ENCODE measurements at regions not wholly inside any gene's neighbourhood (a gene's known extent, or its start where the extent isn't known, plus 50 kb on each side); places are given as distances from the start of the nearest gene placed in this dataset.

DNA sequence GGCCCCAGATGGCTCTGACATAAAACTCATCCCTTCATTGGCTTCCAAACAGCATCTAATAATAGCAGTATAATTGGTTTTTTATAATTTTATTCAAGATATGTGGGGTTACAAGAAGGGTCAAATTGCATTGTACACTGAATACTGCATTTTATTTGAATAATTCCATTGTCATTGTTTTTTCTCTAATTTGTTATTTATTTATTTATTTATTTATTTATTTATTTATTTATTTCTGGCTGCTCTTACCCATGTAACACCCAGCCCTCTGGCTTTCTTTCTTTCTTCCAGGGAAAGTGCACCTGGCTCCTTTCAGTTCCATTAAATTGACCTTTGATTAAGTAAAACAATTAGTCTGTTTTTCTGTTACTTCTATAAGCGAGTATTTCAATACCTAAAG, 210.1 kb downstream of the CDH9 start:
- DNase-seq (ENCODE audit: low spot score in 2 of 2) = no peak
- H3K4me3 Mint-ChIP-seq = no peak overlapping the region
- peaks cover 3% of the 10 kb centered on the region for H3K9me3 Mint-ChIP-seq
- H3K4me1 Mint-ChIP-seq = no peaks in the 10 kb centered on the region
- H3K36me3 Mint-ChIP-seq = no peaks in the 10 kb centered on the region
- ATAC-seq (ENCODE audit: low read depth) = no peak
- no peaks in the 10 kb centered on the region for H3K27me3 Mint-ChIP-seq
- H3K27ac Mint-ChIP-seq = no peak overlapping the region

- Mint-ChIP-seq H3K9me3 (peaks cover 7% of the 10 kb centered on the region), H3K27ac (no peak overlapping the region)
These were observed 225.2 kb downstream of the CDH9 start for GRCh38 chr5:26813235-26813634.

GRCh38 chr5:26812714-26813113, 225.7 kb downstream of the CDH9 start:
- DNase-seq (ENCODE audit: low spot score in 2 of 2) (no peak), ATAC-seq (ENCODE audit: low read depth) (no peak)
- Mint-ChIP-seq H3K27ac (no peak overlapping the region), H3K9me3 (peaks cover 7% of the 10 kb centered on the region), H3K36me3 (peaks cover 2% of the 10 kb centered on the region), H3K4me1 (no peaks in the 10 kb centered on the region), H3K4me3 (no peak overlapping the region), H3K27me3 (no peaks in the 10 kb centered on the region)

More at GRCh38 chr5:26813235-26813634, 225.2 kb downstream of the CDH9 start:
- Mint-ChIP-seq H3K4me3 (no peak overlapping the region), H3K36me3 (peaks cover 2% of the 10 kb centered on the region), H3K4me1 (no peaks in the 10 kb centered on the region), H3K27me3 (no peaks in the 10 kb centered on the region)
- DNase-seq (ENCODE audit: low spot score in 2 of 2) (no peak), ATAC-seq (ENCODE audit: low read depth) (no peak)

- no peak for ATAC-seq (ENCODE audit: low read depth)
- Mint-ChIP-seq H3K36me3 (no peaks in the 10 kb centered on the region), H3K4me1 (no peaks in the 10 kb centered on the region), H3K9me3 (peaks cover 4% of the 10 kb centered on the region), H3K27me3 (no peaks in the 10 kb centered on the region), H3K27ac (no peak overlapping the region), H3K4me3 (no peak overlapping the region)
- no peak for DNase-seq (ENCODE audit: low spot score in 2 of 2)
These were observed 230.9 kb downstream of the CDH9 start for GRCh38 chr5:26807231-26808199.

GRCh38 chr5:26805076-26805475, 233.3 kb downstream of the CDH9 start:
- Mint-ChIP-seq H3K4me3 (no peak overlapping the region), H3K4me1 (no peaks in the 10 kb centered on the region), H3K27me3 (no peaks in the 10 kb centered on the region), H3K9me3 (peaks cover 4% of the 10 kb centered on the region), H3K27ac (no peak overlapping the region), H3K36me3 (no peaks in the 10 kb centered on the region)
- no peak for ATAC-seq (ENCODE audit: low read depth)
- DNase-seq (ENCODE audit: low spot score in 2 of 2) = no peak

DNA sequence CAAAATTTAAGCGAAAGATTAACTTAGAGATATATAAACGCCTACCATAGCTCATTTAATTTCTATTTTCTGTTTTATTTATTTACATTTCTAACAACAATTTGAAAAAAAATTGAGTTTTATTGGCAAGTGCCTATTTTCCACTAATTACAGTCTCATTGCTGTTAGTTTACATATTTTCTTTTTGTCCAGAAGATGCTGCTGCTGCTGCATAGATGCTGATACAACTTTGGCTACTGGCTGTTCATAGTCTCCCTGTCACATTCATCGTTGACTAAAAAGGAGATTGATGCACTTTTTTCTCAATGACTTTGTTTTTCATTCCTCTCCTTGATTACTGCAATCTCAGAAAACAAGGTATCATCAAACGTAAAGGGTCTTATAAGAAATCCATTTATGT, 235.4 kb downstream of the CDH9 start:
- H3K27me3 Mint-ChIP-seq = no peaks in the 10 kb centered on the region
- DNase-seq (ENCODE audit: low spot score in 2 of 2) (no peak), ATAC-seq (ENCODE audit: low read depth) (no peak)
- peaks cover 6% of the 10 kb centered on the region for H3K9me3 Mint-ChIP-seq
- no peaks in the 10 kb centered on the region for H3K4me1 Mint-ChIP-seq
- H3K27ac Mint-ChIP-seq = no peak overlapping the region
- H3K36me3 Mint-ChIP-seq = no peaks in the 10 kb centered on the region
- no peak overlapping the region for H3K4me3 Mint-ChIP-seq

GRCh38 chr5:26791433-26791832, 247.0 kb downstream of the CDH9 start:
- Mint-ChIP-seq H3K4me1 (no peaks in the 10 kb centered on the region), H3K9me3 (peaks cover 8% of the 10 kb centered on the region), H3K36me3 (no peaks in the 10 kb centered on the region), H3K27ac (no peak overlapping the region), H3K4me3 (no peak overlapping the region), H3K27me3 (no peaks in the 10 kb centered on the region)
- DNase-seq (ENCODE audit: low spot score in 2 of 2) (no peak), ATAC-seq (ENCODE audit: low read depth) (no peak)

DNA sequence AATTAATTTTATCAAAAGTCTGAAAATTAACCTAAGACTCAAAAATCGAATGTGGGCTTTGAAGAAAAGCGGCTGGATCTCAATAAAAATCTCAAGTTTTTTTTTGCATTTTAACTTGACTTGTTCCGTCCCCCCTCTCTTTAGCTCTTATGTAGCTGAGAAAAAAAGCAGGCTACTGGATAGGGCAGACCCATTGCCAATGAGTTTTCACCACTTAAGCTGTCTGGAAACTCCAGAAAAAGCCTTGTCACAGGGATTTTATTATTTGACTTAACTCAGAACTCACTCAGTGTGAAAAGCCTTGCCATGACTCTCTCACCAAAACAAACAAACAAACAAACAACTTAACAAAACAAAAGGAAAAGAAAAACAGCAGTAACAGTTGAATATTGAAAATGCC, 247.4 kb downstream of the CDH9 start:
- H3K4me3 Mint-ChIP-seq = no peak overlapping the region
- no peak overlapping the region for H3K27ac Mint-ChIP-seq
- H3K9me3 Mint-ChIP-seq = peaks cover 8% of the 10 kb centered on the region
- H3K27me3 Mint-ChIP-seq = no peaks in the 10 kb centered on the region
- DNase-seq (ENCODE audit: low spot score in 2 of 2) = no peak
- no peak for ATAC-seq (ENCODE audit: low read depth)
- H3K36me3 Mint-ChIP-seq = no peaks in the 10 kb centered on the region
- no peaks in the 10 kb centered on the region for H3K4me1 Mint-ChIP-seq

- DNase-seq (ENCODE audit: low spot score in 2 of 2) (no peak), ATAC-seq (ENCODE audit: low read depth) (no peak)
- H3K4me3 Mint-ChIP-seq = no peak overlapping the region
- H3K9me3 Mint-ChIP-seq = peaks cover 6% of the 10 kb centered on the region
- no peaks in the 10 kb centered on the region for H3K27me3 Mint-ChIP-seq
- H3K4me1 Mint-ChIP-seq = no peaks in the 10 kb centered on the region
- no peak overlapping the region for H3K27ac Mint-ChIP-seq
- no peaks in the 10 kb centered on the region for H3K36me3 Mint-ChIP-seq
These were observed 275.2 kb downstream of the CDH9 start for GRCh38 chr5:26763215-26763614.

DNA sequence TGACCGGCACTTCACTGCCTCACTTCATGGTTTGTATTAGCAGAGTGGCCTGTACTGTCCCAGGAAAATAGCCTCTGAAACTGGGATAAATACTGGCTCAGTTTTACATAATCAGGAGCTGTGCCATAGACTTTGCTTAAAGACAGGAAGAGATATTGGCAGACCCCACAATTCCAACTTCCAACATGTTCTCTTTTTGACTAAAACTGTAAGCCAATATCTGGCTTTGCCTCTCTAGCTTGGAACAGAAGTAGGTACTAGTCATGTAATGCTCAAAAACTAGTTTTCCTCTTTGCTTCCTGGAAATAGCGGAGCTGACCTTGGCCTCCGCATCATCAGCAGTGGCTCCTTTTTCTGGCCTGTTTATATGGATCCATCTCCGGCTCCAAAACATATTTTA, 276.9 kb downstream of the CDH9 start:
- no peaks in the 10 kb centered on the region for H3K27me3 Mint-ChIP-seq
- DNase-seq (ENCODE audit: low spot score in 2 of 2) (no peak), ATAC-seq (ENCODE audit: low read depth) (no peak)
- H3K27ac Mint-ChIP-seq = no peak overlapping the region
- no peaks in the 10 kb centered on the region for H3K4me1 Mint-ChIP-seq
- H3K36me3 Mint-ChIP-seq = no peaks in the 10 kb centered on the region
- H3K9me3 Mint-ChIP-seq = peaks cover 6% of the 10 kb centered on the region
- no peak overlapping the region for H3K4me3 Mint-ChIP-seq

DNA sequence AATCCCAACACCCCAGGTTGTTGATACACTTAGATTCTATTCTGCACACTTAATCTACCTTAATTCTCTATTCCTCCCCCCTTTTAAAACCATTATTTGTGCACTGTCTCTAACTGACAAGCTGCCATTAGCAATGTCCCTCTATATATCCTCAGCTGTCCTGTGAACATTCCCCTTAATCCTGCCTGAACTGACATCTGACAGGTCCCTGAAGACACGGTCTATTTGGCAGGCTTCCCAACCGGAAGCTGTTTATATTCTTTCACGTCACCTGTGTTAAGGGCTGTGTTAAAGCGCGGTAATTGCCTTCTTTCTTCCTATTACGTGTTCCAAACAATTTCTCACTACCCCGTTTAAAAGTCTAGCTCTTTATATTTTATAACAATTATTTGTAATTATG, 277.3 kb downstream of the CDH9 start:
- Mint-ChIP-seq H3K36me3 (no peaks in the 10 kb centered on the region), H3K4me1 (no peaks in the 10 kb centered on the region), H3K9me3 (peaks cover 3% of the 10 kb centered on the region), H3K4me3 (no peak overlapping the region), H3K27ac (no peak overlapping the region), H3K27me3 (no peaks in the 10 kb centered on the region)
- ATAC-seq (ENCODE audit: low read depth) = no peak
- no peak for DNase-seq (ENCODE audit: low spot score in 2 of 2)

GRCh38 chr5:26757941-26758340, 280.4 kb downstream of the CDH9 start:
- DNase-seq (ENCODE audit: low spot score in 2 of 2) (no peak), ATAC-seq (ENCODE audit: low read depth) (no peak)
- H3K27ac Mint-ChIP-seq = no peak overlapping the region
- peaks cover 4% of the 10 kb centered on the region for H3K9me3 Mint-ChIP-seq
- no peaks in the 10 kb centered on the region for H3K27me3 Mint-ChIP-seq
- H3K4me1 Mint-ChIP-seq = no peaks in the 10 kb centered on the region
- H3K4me3 Mint-ChIP-seq = no peak overlapping the region
- no peaks in the 10 kb centered on the region for H3K36me3 Mint-ChIP-seq

DNA sequence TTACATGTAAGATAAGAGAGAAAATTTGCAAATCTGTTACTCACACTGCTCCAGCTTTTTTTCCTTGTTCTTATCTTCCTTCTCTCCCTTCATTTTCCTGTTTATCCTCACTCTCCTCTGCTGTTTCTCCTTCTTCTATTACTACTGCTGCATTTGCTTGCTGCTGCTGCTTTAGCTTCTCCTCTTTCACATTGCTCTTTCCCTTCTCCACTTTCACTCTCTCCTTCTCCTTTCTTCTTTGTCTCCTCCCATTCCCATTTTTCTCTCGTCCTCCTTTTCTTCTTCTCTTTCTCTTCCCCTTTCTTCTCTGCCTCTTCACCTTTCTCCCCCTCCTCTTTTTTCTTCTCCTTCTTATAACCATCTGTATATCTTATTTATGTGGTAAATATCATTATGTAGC, 288.6 kb downstream of the CDH9 start:
- H3K27me3 Mint-ChIP-seq = no peaks in the 10 kb centered on the region
- H3K4me1 Mint-ChIP-seq = no peaks in the 10 kb centered on the region
- H3K4me3 Mint-ChIP-seq = no peak overlapping the region
- no peak for DNase-seq (ENCODE audit: low spot score in 2 of 2)
- no peak overlapping the region for H3K27ac Mint-ChIP-seq
- ATAC-seq (ENCODE audit: low read depth) = no peak
- no peaks in the 10 kb centered on the region for H3K36me3 Mint-ChIP-seq
- H3K9me3 Mint-ChIP-seq = peaks cover 5% of the 10 kb centered on the region

GRCh38 chr5:26740182-26740581, 298.2 kb downstream of the CDH9 start:
- Mint-ChIP-seq H3K4me1 (no peaks in the 10 kb centered on the region), H3K36me3 (no peaks in the 10 kb centered on the region), H3K27ac (no peak overlapping the region), H3K27me3 (no peaks in the 10 kb centered on the region), H3K9me3 (no peaks in the 10 kb centered on the region), H3K4me3 (no peak overlapping the region)
- DNase-seq (ENCODE audit: low spot score in 2 of 2) = no peak
- no peak for ATAC-seq (ENCODE audit: low read depth)

All from memory B cell (primary cell).